ENCODE measurements at regions not wholly inside any gene's neighbourhood (a gene's known extent, or its start where the extent isn't known, plus 50 kb on each side); places are given as distances from the start of the nearest gene placed in this dataset.

DNA sequence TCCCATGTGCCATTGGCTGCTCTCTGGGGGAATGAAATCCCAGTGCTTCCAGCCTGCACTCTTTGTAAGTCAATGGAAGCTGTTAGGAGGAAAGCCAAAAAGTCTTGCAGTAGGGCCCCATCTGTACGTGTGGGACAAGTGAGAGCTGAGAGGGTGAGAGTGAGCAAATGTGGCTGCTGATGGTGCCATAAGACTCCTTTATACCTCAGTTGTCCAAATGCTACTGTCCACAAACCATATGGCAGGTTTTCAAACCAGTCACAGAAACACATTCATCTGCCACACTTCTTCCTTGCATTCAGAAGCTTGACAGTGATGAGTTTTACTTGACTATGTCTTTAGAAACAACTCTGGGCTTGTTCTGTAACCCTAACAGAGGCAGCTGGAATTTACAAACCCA lies 543.8 kb downstream of the CSNK1G3 start:
- TF ChIP-seq CTCF (IDR thresholded peaks at IDR 0.05; ENCODE audit: extremely low read depth, low read depth, low read length), result no peak
- Histone ChIP-seq H3K4me3 (ENCODE audit: insufficient read depth, low read length) (no peak overlapping the region), H4K20me1 (ENCODE audit: insufficient read depth, low read length) (no peaks in the 10 kb centered on the region), H3K79me2 (ENCODE audit: insufficient read depth, low read length) (no peaks in the 10 kb centered on the region), H2AFZ (ENCODE audit: low read length) (no peak overlapping the region), H3K27ac (ENCODE audit: low read depth, low read length) (no peak overlapping the region), H3K4me1 (ENCODE audit: insufficient read depth, low read length) (no peaks in the 10 kb centered on the region), H3K9me3 (ENCODE audit: low read depth, low read length) (no peaks in the 10 kb centered on the region), H3K36me3 (ENCODE audit: insufficient read depth, low read length) (no peaks in the 10 kb centered on the region), H3K27me3 (ENCODE audit: insufficient read depth, low read length) (no peaks in the 10 kb centered on the region), H3K4me2 (ENCODE audit: insufficient read depth, low read length) (no peak overlapping the region)
- no peak for DNase-seq (ENCODE audit: insufficient read length, low spot score, missing footprints)

- H3K4me3 ChIP-seq (ENCODE audit: insufficient read depth, low read length), result no peak overlapping the region
- H3K79me2 ChIP-seq (ENCODE audit: insufficient read depth, low read length), result no peaks in the 10 kb centered on the region
Measured at GRCh38 chr5:124054564-124054963, 542.6 kb downstream of the CSNK1G3 start.

GRCh38 chr5:124053340-124053739 lies 541.4 kb downstream of the CSNK1G3 start:
- TF ChIP-seq CTCF (IDR thresholded peaks at IDR 0.05; ENCODE audit: extremely low read depth, low read depth, low read length), result no peak

More at GRCh38 chr5:124054564-124054963, 542.6 kb downstream of the CSNK1G3 start:
- H3K36me3 ChIP-seq (ENCODE audit: insufficient read depth, low read length), result no peaks in the 10 kb centered on the region
- no peaks in the 10 kb centered on the region for H3K9me3 ChIP-seq (ENCODE audit: low read depth, low read length)
- TF ChIP-seq CTCF (IDR thresholded peaks at IDR 0.05; ENCODE audit: extremely low read depth, low read depth, low read length), result no peak
- H4K20me1 ChIP-seq (ENCODE audit: insufficient read depth, low read length), result no peaks in the 10 kb centered on the region
- H3K27ac ChIP-seq (ENCODE audit: low read depth, low read length), result no peak overlapping the region
- no peaks in the 10 kb centered on the region for H3K27me3 ChIP-seq (ENCODE audit: insufficient read depth, low read length)
- no peak for DNase-seq (ENCODE audit: insufficient read length, low spot score, missing footprints)
- no peaks in the 10 kb centered on the region for H3K4me1 ChIP-seq (ENCODE audit: insufficient read depth, low read length)
- H3K4me2 ChIP-seq (ENCODE audit: insufficient read depth, low read length), result no peak overlapping the region
- no peak overlapping the region for H2AFZ ChIP-seq (ENCODE audit: low read length)

GRCh38 chr5:124052201-124052600 lies 540.2 kb downstream of the CSNK1G3 start:
- Histone ChIP-seq H3K36me3 (ENCODE audit: insufficient read depth, low read length) (no peaks in the 10 kb centered on the region), H3K4me1 (ENCODE audit: insufficient read depth, low read length) (no peaks in the 10 kb centered on the region), H3K27me3 (ENCODE audit: insufficient read depth, low read length) (no peaks in the 10 kb centered on the region), H4K20me1 (ENCODE audit: insufficient read depth, low read length) (no peaks in the 10 kb centered on the region), H3K79me2 (ENCODE audit: insufficient read depth, low read length) (no peaks in the 10 kb centered on the region), H3K4me3 (ENCODE audit: insufficient read depth, low read length) (no peak overlapping the region), H3K9me3 (ENCODE audit: low read depth, low read length) (no peaks in the 10 kb centered on the region), H2AFZ (ENCODE audit: low read length) (no peak overlapping the region), H3K27ac (ENCODE audit: low read depth, low read length) (no peak overlapping the region), H3K4me2 (ENCODE audit: insufficient read depth, low read length) (no peak overlapping the region)
- no peak for TF ChIP-seq CTCF (IDR thresholded peaks at IDR 0.05; ENCODE audit: extremely low read depth, low read depth, low read length)
- DNase-seq (ENCODE audit: insufficient read length, low spot score, missing footprints), result no peak

More at GRCh38 chr5:124053340-124053739, 541.4 kb downstream of the CSNK1G3 start:
- no peaks in the 10 kb centered on the region for H3K9me3 ChIP-seq (ENCODE audit: low read depth, low read length)
- no peak overlapping the region for H3K4me3 ChIP-seq (ENCODE audit: insufficient read depth, low read length)
- H3K79me2 ChIP-seq (ENCODE audit: insufficient read depth, low read length), result no peaks in the 10 kb centered on the region
- no peak overlapping the region for H3K4me2 ChIP-seq (ENCODE audit: insufficient read depth, low read length)
- H3K36me3 ChIP-seq (ENCODE audit: insufficient read depth, low read length), result no peaks in the 10 kb centered on the region
- H3K27me3 ChIP-seq (ENCODE audit: insufficient read depth, low read length), result no peaks in the 10 kb centered on the region
- H4K20me1 ChIP-seq (ENCODE audit: insufficient read depth, low read length), result no peaks in the 10 kb centered on the region
- no peak overlapping the region for H3K27ac ChIP-seq (ENCODE audit: low read depth, low read length)
- no peak overlapping the region for H2AFZ ChIP-seq (ENCODE audit: low read length)
- no peak for DNase-seq (ENCODE audit: insufficient read length, low spot score, missing footprints)
- H3K4me1 ChIP-seq (ENCODE audit: insufficient read depth, low read length), result no peaks in the 10 kb centered on the region
